Psoas muscle (tissue), 7 donors: ENCODE measurements at regions not wholly inside any gene's neighbourhood (a gene's known extent, or its start where the extent isn't known, plus 50 kb on each side); places are given as distances from the start of the nearest gene placed in this dataset.

ENCODE experiments used
- ATAC-seq, 4 donors: fragments of 200-7000 bp; cut with Tn5 transposase; one replicate each; pipeline ENCODE4 v1.9.1; 2020; ENCODE audit warnings: moderate library complexity in 3 of 4, mild to moderate bottlenecking in 2 of 4
- DNase-seq, 2 donors: peaks; one replicate each; pipeline ENCODE4 v3.0.0-alpha.2; 2020
- H3K27ac ChIP-seq: fragments of 200-600 bp; one replicate; pipeline ENCODE4 v1.8.0; 2022
- H3K27me3 ChIP-seq, 3 donors: fragments of 200-600 bp in 1 of 3; one replicate each; pipeline versions ENCODE4 v1.6.1 to v1.8.0; 2013 to 2022; ENCODE audit warnings: low read length in 2 of 3, mild to moderate bottlenecking in 2 of 3, moderate library complexity in 1 of 3; ENCODE audit not compliant: insufficient read depth in 3 of 3
- H3K36me3 ChIP-seq, 2 donors: fragments of 200-600 bp in 1 of 2; one replicate each; pipeline versions ENCODE4 v1.6.1 to v1.8.0; 2013 to 2022; ENCODE audit warnings: low read depth in 1 of 2, mild to moderate bottlenecking in 1 of 2, moderate library complexity in 1 of 2; ENCODE audit not compliant: insufficient read depth in 1 of 2
- H3K4me1 ChIP-seq: fragments of 200-600 bp; one replicate; pipeline ENCODE4 v1.8.0; 2022
- H3K4me3 ChIP-seq: fragments of 200-600 bp; one replicate; pipeline ENCODE4 v1.8.0; 2022; ENCODE audit warnings: mild to moderate bottlenecking
- H3K9me3 ChIP-seq: fragments of 200-600 bp; one replicate; pipeline ENCODE4 v1.8.0; 2022
- CTCF ChIP-seq: fragments of 200-600 bp; IDR thresholded peaks from one replicate; pipeline ENCODE4 v1.8.0; 2022; ENCODE audit warnings: antibody characterized with exemption
- WGBS, 3 donors: extraction: QIAGEN DNeasy Blood & Tissue Kit; methylation state at CpG; one replicate each; pipeline versions ENCODE4 v1.1.6 to v1.1.7; 2013; 5-methylcytosine and 5-hydroxymethylcytosine counted together
- intact Hi-C, 2 donors: fragments of 100-400 bp; cut with DNase I; formaldehyde crosslinking; loops; one replicate each; pipeline versions ENCODE4 v1.11.0 to v1.14.2; 2022
- donor health status: healthy with polysubstance abuse.
- donor health status: DM: no; HTN: no; CAD: no; lungs with moderate emphysema.
- donor health status: Bipolar disorder and iron deficiency.
- donor health status: healthy.
- donor health status: DM: yes; HTN: yes; CAD: no.
- donor health status: DM: no; HTN: no; CAD: no.
- donor health status: DM: yes; HTN: yes; CAD: no.

GRCh38 chr16:9401173-9401572 lies 309.7 kb downstream of the HAPSTR1 start:
- no peak overlapping the region for H3K4me3 ChIP-seq

GRCh38 chr16:9402293-9402860 lies 310.9 kb downstream of the HAPSTR1 start:
- no peak for TF ChIP-seq CTCF
- H3K9me3 ChIP-seq, result peaks cover 4% of the 10 kb centered on the region
- no peak for ATAC-seq
- no peak overlapping the region for H3K27ac ChIP-seq
- intact Hi-C loops, result no loop called here
- H3K27me3 ChIP-seq, result no peaks in the 10 kb centered on the region
- no peaks in the 10 kb centered on the region for H3K4me1 ChIP-seq
- no peak overlapping the region for H3K4me3 ChIP-seq
- DNase-seq, result no peak
- no peaks in the 10 kb centered on the region for H3K36me3 ChIP-seq
- 64 to 70% (median 68%) methylated on average over 5 of the region's 5 CpGs for WGBS, 3 donors

More at GRCh38 chr16:9401173-9401572, 309.7 kb downstream of the HAPSTR1 start:
- no peak for TF ChIP-seq CTCF
- intact Hi-C loops, result no loop called here
- Histone ChIP-seq H3K9me3 (peaks cover 4% of the 10 kb centered on the region), H3K27ac (no peak overlapping the region), H3K27me3 (no peaks in the 10 kb centered on the region), H3K36me3 (no peaks in the 10 kb centered on the region), H3K4me1 (no peaks in the 10 kb centered on the region)
- no peak for ATAC-seq
- no peak for DNase-seq

- Histone ChIP-seq H3K4me3 (no peak overlapping the region), H3K4me1 (no peaks in the 10 kb centered on the region), H3K27me3 (no peaks in the 10 kb centered on the region), H3K36me3 (no peaks in the 10 kb centered on the region), H3K9me3 (no peaks in the 10 kb centered on the region), H3K27ac (no peak overlapping the region)
- intact Hi-C loops, result no loop called here
- no peak for TF ChIP-seq CTCF
- WGBS, 3 donors, result 96 to 97% (median 96%) methylated on average over 6 of the region's 6 CpGs
- ATAC-seq (no peak), DNase-seq (no peak)
These were observed 313.4 kb downstream of the HAPSTR1 start for GRCh38 chr16:9404811-9405210.

- H3K27me3 ChIP-seq, result no peaks in the 10 kb centered on the region
- ATAC-seq, result no peak
- no peak overlapping the region for H3K27ac ChIP-seq
- no peak for DNase-seq
- intact Hi-C loops, result no loop called here
- WGBS, 3 donors, result 60 to 74% (median 64%) methylated on average over 4 of the region's 4 CpGs
- no peaks in the 10 kb centered on the region for H3K9me3 ChIP-seq
- TF ChIP-seq CTCF, result no peak
- no peaks in the 10 kb centered on the region for H3K4me1 ChIP-seq
- H3K4me3 ChIP-seq, result no peak overlapping the region
- no peaks in the 10 kb centered on the region for H3K36me3 ChIP-seq
These were observed 314.7 kb downstream of the HAPSTR1 start for GRCh38 chr16:9406038-9406712.
